ENCODE measurements at regions not wholly inside any gene's neighbourhood (a gene's known extent, or its start where the extent isn't known, plus 50 kb on each side); places are given as distances from the start of the nearest gene placed in this dataset.

DNA sequence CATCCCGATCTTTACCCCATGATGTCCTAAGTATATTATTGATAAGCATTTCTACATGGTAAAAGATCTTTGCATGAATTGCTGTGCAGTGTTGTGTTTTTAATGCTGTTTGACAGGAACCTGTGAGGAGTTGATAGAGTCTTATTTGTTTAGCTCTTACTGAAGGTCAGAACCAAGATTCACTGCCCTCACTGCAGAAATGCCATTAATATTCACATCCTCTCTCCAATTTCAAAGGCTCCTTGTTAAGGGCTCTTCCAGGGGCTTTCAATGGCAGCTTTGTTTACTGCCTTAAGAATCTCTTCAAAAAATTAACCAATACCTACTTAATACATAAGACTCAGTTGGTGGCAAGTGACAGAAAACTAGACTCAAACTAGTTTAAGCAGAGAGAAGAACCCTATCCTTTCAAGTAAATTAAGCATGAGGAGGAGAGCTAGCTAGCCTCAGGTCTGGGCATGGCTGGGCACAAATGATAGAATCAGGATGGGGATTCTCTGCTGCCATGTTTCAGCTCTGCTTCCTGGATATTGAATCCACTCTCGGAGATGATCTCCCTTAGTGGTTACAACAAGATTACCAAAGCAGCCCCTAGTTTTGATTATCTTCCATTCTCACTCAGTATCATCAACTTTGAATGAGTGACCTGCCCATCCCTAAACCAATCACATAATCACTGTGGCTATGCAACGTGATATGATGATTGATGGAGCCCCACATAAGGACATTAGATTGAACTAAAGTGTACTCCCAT lies 311.8 kb downstream of the CDH11 start:
- TF ChIP-seq, protein P1, sequence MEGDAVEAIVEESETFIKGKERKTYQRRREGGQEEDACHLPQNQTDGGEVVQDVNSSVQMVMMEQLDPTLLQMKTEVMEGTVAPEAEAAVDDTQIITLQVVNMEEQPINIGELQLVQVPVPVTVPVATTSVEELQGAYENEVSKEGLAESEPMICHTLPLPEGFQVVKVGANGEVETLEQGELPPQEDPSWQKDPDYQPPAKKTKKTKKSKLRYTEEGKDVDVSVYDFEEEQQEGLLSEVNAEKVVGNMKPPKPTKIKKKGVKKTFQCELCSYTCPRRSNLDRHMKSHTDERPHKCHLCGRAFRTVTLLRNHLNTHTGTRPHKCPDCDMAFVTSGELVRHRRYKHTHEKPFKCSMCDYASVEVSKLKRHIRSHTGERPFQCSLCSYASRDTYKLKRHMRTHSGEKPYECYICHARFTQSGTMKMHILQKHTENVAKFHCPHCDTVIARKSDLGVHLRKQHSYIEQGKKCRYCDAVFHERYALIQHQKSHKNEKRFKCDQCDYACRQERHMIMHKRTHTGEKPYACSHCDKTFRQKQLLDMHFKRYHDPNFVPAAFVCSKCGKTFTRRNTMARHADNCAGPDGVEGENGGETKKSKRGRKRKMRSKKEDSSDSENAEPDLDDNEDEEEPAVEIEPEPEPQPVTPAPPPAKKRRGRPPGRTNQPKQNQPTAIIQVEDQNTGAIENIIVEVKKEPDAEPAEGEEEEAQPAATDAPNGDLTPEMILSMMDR (IDR thresholded peaks at IDR 0.05): no peak
- TF ChIP-seq POLR2A (IDR thresholded peaks at IDR 0.05): no peak

Data from uterus (tissue), 2 donors.